ENCODE measurements at regions not wholly inside any gene's neighbourhood (a gene's known extent, or its start where the extent isn't known, plus 50 kb on each side); places are given as distances from the start of the nearest gene placed in this dataset.

DNA sequence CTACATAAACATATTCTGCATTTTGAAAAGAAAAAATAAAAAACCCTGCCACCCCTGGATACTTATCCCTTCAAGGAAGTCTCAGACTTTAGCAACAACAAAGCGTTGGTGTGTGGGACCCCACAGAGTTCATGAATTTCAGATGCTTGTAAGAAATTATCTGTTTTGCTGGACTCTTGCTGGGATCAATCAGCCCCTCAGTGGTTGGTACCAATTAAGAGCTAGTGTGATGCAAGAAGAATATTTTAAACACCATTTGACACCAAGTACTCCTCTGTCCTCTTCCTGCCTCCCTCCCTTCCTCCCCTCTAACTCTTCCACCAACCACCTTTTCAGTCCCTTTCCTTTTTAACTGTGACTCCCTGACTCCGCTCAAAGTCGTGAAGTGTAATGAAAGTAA lies 51.5 kb downstream of the SST start:
- Histone ChIP-seq H3K27ac (no peak overlapping the region), H3K9me3 (no peaks in the 10 kb centered on the region)

GRCh38 chr3:187617213-187617612 lies 53.0 kb downstream of the SST start:
- Histone ChIP-seq H3K27me3 (no peaks in the 10 kb centered on the region), H3K4me3 (no peak overlapping the region), H3K4me1 (no peaks in the 10 kb centered on the region), H3K36me3 (no peaks in the 10 kb centered on the region), H3K27ac (no peak overlapping the region), H3K9me3 (no peaks in the 10 kb centered on the region)
- ATAC-seq (ENCODE audit: low FRiP score in 2 of 2) (no peak), DNase-seq (no peak)
- WGBS, 2 donors: 85 to 86% methylated on average over 8 of the region's 8 CpGs
- TF ChIP-seq POLR2A (IDR thresholded peaks at IDR 0.05): no peak
- no peak for TF ChIP-seq POLR2AphosphoS5 (IDR thresholded peaks at IDR 0.05)
- TF ChIP-seq, protein P1, sequence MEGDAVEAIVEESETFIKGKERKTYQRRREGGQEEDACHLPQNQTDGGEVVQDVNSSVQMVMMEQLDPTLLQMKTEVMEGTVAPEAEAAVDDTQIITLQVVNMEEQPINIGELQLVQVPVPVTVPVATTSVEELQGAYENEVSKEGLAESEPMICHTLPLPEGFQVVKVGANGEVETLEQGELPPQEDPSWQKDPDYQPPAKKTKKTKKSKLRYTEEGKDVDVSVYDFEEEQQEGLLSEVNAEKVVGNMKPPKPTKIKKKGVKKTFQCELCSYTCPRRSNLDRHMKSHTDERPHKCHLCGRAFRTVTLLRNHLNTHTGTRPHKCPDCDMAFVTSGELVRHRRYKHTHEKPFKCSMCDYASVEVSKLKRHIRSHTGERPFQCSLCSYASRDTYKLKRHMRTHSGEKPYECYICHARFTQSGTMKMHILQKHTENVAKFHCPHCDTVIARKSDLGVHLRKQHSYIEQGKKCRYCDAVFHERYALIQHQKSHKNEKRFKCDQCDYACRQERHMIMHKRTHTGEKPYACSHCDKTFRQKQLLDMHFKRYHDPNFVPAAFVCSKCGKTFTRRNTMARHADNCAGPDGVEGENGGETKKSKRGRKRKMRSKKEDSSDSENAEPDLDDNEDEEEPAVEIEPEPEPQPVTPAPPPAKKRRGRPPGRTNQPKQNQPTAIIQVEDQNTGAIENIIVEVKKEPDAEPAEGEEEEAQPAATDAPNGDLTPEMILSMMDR (IDR thresholded peaks at IDR 0.05): no peak
- no peak for TF ChIP-seq EP300 (IDR thresholded peaks at IDR 0.05)

More for the DNA sequence above, 51.5 kb downstream of the SST start:
- H3K27me3 ChIP-seq: no peaks in the 10 kb centered on the region
- WGBS, 2 donors: 56 to 62% methylated on average over 3 of the region's 3 CpGs
- no peak for TF ChIP-seq POLR2A (IDR thresholded peaks at IDR 0.05)
- no peak for TF ChIP-seq EP300 (IDR thresholded peaks at IDR 0.05)
- TF ChIP-seq POLR2AphosphoS5 (IDR thresholded peaks at IDR 0.05): no peak
- TF ChIP-seq, protein P1 (IDR thresholded peaks at IDR 0.05): no peak
- DNase-seq (no peak), ATAC-seq (ENCODE audit: low FRiP score in 2 of 2) (no peak)
- no peaks in the 10 kb centered on the region for H3K4me1 ChIP-seq
- no peak overlapping the region for H3K4me3 ChIP-seq
- no peaks in the 10 kb centered on the region for H3K36me3 ChIP-seq

DNA sequence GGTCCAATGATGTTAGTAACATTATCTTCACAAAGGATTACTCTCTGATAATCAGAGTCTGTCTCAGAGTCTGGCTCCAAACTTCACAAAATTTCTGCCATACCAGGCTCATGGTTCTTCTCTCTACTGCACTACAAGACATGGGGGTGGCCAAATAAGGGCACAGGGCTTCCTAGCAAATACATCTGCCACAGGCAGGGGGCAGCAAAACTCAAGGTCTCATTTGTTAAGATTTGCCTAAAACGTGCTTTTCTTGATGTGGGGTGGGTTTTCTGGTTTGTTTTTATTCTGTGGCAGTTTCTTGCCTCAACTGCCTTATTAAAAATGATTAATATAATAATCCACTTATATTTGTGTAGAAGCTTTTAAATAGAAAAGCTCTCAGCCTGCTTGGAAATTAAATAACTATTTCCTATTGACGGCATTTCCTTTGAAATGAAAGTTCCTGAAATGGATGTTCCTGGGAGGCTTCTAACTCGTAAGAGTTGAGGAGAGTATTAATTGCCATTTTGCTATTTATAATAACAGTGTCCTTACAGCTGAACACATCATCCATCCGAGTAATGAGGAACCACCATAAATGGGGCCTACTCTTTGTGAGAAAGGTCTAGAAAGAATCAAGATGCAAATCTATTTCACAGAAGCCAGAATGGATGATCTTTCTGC lies 53.8 kb downstream of the SST start:
- Histone ChIP-seq H3K27me3 (no peaks in the 10 kb centered on the region), H3K4me3 (no peak overlapping the region), H3K27ac (no peak overlapping the region), H3K9me3 (no peaks in the 10 kb centered on the region), H3K36me3 (no peaks in the 10 kb centered on the region), H3K4me1 (no peaks in the 10 kb centered on the region)
- TF ChIP-seq, protein P1 (IDR thresholded peaks at IDR 0.05): peak; percentile 20 to 64 (median 58)
- TF ChIP-seq POLR2AphosphoS5 (IDR thresholded peaks at IDR 0.05): no peak
- DNase-seq (peak in 1 of 2 donors; percentile 47), ATAC-seq (ENCODE audit: low FRiP score in 2 of 2) (peak in 1 of 2 donors; percentile 69)
- WGBS, 2 donors: 52 to 56% methylated on average over 4 of the region's 4 CpGs

DNA sequence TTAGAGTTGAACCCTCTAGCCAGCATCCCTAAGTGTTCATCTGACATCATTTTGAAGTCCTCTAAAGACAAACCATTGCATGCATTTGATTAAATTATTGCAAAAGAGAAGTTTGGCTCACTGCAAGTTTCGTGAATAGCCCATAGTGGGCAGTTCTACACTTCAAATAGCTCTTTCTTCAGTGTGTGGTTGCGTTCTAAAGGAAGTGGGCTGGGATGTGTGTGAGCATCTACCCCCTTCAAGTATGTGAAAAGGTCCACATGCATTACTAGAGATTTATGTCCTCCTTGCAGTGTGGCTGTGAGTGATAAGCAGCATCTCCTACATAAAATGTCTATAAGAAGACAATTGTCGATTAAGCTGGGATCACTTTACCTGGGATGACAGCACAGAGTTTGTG lies 54.6 kb downstream of the SST start:
- DNase-seq (no peak), ATAC-seq (ENCODE audit: low FRiP score in 2 of 2) (no peak)
- no peaks in the 10 kb centered on the region for H3K27me3 ChIP-seq
- TF ChIP-seq, protein P1 (IDR thresholded peaks at IDR 0.05): no peak
- TF ChIP-seq EP300 (IDR thresholded peaks at IDR 0.05) (no peak), POLR2AphosphoS5 (IDR thresholded peaks at IDR 0.05) (no peak), POLR2A (IDR thresholded peaks at IDR 0.05) (no peak)
- no peaks in the 10 kb centered on the region for H3K36me3 ChIP-seq
- no peak overlapping the region for H3K4me3 ChIP-seq
- 41 to 68% methylated on average over 3 of the region's 3 CpGs for WGBS, 2 donors
- H3K9me3 ChIP-seq: no peaks in the 10 kb centered on the region
- H3K27ac ChIP-seq: no peak overlapping the region
- H3K4me1 ChIP-seq: no peaks in the 10 kb centered on the region

GRCh38 chr3:187612656-187613055 lies 57.5 kb downstream of the SST start:
- no peaks in the 10 kb centered on the region for H3K27me3 ChIP-seq
- no peaks in the 10 kb centered on the region for H3K9me3 ChIP-seq
- no peak overlapping the region for H3K4me3 ChIP-seq
- H3K27ac ChIP-seq: no peak overlapping the region
- ATAC-seq (ENCODE audit: low FRiP score in 2 of 2): no peak
- TF ChIP-seq POLR2A (IDR thresholded peaks at IDR 0.05): no peak
- no peak for TF ChIP-seq EP300 (IDR thresholded peaks at IDR 0.05)
- TF ChIP-seq, protein P1 (IDR thresholded peaks at IDR 0.05): no peak
- TF ChIP-seq POLR2AphosphoS5 (IDR thresholded peaks at IDR 0.05): no peak
- 26 to 29% methylated on average over 1 of the region's 1 CpG for WGBS, 2 donors
- H3K4me1 ChIP-seq: no peaks in the 10 kb centered on the region
- H3K36me3 ChIP-seq: no peaks in the 10 kb centered on the region
- no peak for DNase-seq
